Thyroid gland (tissue), 4 donors: ENCODE measurements at regions not wholly inside any gene's neighbourhood (a gene's known extent, or its start where the extent isn't known, plus 50 kb on each side); places are given as distances from the start of the nearest gene placed in this dataset.

Experiments used
- DNase-seq, 2 donors: peaks; one replicate each; pipeline ENCODE4 v3.0.0-alpha.2; 2019
- H3K27ac ChIP-seq, 3 donors: fragments of 200-600 bp; sonication (generic); 1 replicate in 2 of 3; 2 replicates in 1 of 3; pipeline ENCODE4 v1.5.1; 2016 to 2019; ENCODE audit warnings: mild to moderate bottlenecking in 1 of 3, moderate library complexity in 1 of 3
- H3K27me3 ChIP-seq: fragments of 200-600 bp; sonication (generic); one replicate; pipeline ENCODE4 v1.5.1; 2019
- H3K36me3 ChIP-seq, 2 donors: fragments of 200-600 bp; sonication (generic); one replicate each; pipeline ENCODE4 v1.5.1; 2016 to 2019
- H3K4me1 ChIP-seq, 2 donors: fragments of 200-600 bp; sonication (generic); one replicate each; pipeline ENCODE4 v1.5.1; 2017 to 2019
- H3K4me3 ChIP-seq, 3 donors: fragments of 200-600 bp; sonication (generic); replicated peaks in 1 of 3; 1 replicate in 2 of 3; 2 replicates in 1 of 3; pipeline ENCODE4 v1.5.1; 2016; ENCODE audit warnings: mild to moderate bottlenecking in 1 of 3
- H3K9me3 ChIP-seq: fragments of 200-600 bp; sonication (generic); one replicate; pipeline ENCODE4 v1.5.1; 2017
- CTCF ChIP-seq, 6 experiments: fragments of 200-600 bp in 3 of 6; fragments of 450-650 bp in 3 of 6; sonication (generic) in 3 of 6; IDR thresholded peaks; one replicate each; pipeline ENCODE4 v1.5.1; 2016 to 2019; ENCODE audit warnings: antibody characterized with exemption in 6 of 6, mild to moderate bottlenecking in 2 of 6, inconsistent platforms in 1 of 6, moderate library complexity in 1 of 6
- POLR2A ChIP-seq, 2 donors: fragments of 450-650 bp; IDR thresholded peaks; one replicate each; pipeline ENCODE4 v1.6.1; 2017; ENCODE audit warnings: antibody characterized with exemption in 2 of 2, mild to moderate bottlenecking in 2 of 2, moderate library complexity in 1 of 2
- WGBS, 2 donors: methylation state at CpG; one replicate each; pipeline ENCODE4 v1.1.5; 2017; 5-methylcytosine and 5-hydroxymethylcytosine counted together
- intact Hi-C: fragments of 100-400 bp; cut with DNase I; formaldehyde crosslinking; loops from one replicate; pipeline ENCODE4 v1.15.1; 2023

- no peaks in the 10 kb centered on the region for H3K9me3 ChIP-seq
- WGBS, 2 donors = 89 to 91% methylated on average over 1 of the region's 1 CpG
- intact Hi-C loops = no loop called here
These were observed 146.1 kb upstream of the SLC28A3 start for GRCh38 chr9:84486663-84487062.

GRCh38 chr9:84490206-84490841, 149.8 kb upstream of the SLC28A3 start:
- H3K27me3 ChIP-seq = no peaks in the 10 kb centered on the region
- H3K4me3 ChIP-seq = no peak overlapping the region
- H3K27ac ChIP-seq = peak overlapping the region in 2 of 3 donors; percentile 20 to 32
- peaks cover 9 to 36% of the 10 kb centered on the region in 2 donors for H3K4me1 ChIP-seq
- no peaks in the 10 kb centered on the region for H3K36me3 ChIP-seq
- no peak for DNase-seq
- 73 to 78% methylated on average over 3 of the region's 3 CpGs for WGBS, 2 donors
- no peak for TF ChIP-seq CTCF (IDR thresholded peaks at IDR 0.05)
- no peak for TF ChIP-seq POLR2A (IDR thresholded peaks at IDR 0.05)
- no peaks in the 10 kb centered on the region for H3K9me3 ChIP-seq
- intact Hi-C loops = no loop called here

More at GRCh38 chr9:84486663-84487062, 146.1 kb upstream of the SLC28A3 start:
- no peak for DNase-seq
- no peak overlapping the region for H3K4me3 ChIP-seq
- no peak overlapping the region for H3K27ac ChIP-seq
- peaks cover 21 to 52% of the 10 kb centered on the region in 2 donors for H3K4me1 ChIP-seq
- H3K27me3 ChIP-seq = no peaks in the 10 kb centered on the region
- no peaks in the 10 kb centered on the region for H3K36me3 ChIP-seq
- TF ChIP-seq CTCF (IDR thresholded peaks at IDR 0.05) (no peak), POLR2A (IDR thresholded peaks at IDR 0.05) (no peak)

GRCh38 chr9:84490842-84491325, 150.3 kb upstream of the SLC28A3 start:
- intact Hi-C loops = no loop called here
- H3K4me3 ChIP-seq = no peak overlapping the region
- no peak for TF ChIP-seq POLR2A (IDR thresholded peaks at IDR 0.05)
- TF ChIP-seq CTCF (IDR thresholded peaks at IDR 0.05) = no peak
- no peaks in the 10 kb centered on the region for H3K27me3 ChIP-seq
- DNase-seq = no peak
- H3K9me3 ChIP-seq = no peaks in the 10 kb centered on the region
- H3K27ac ChIP-seq = peak overlapping the region in 2 of 3 donors; percentile 20 to 32
- WGBS, 2 donors = 95 to 97% methylated on average over 1 of the region's 1 CpG
- H3K36me3 ChIP-seq = no peaks in the 10 kb centered on the region
- peaks cover 5 to 31% of the 10 kb centered on the region in 2 donors for H3K4me1 ChIP-seq

GRCh38 chr9:84492366-84493159, 152.0 kb upstream of the SLC28A3 start:
- H3K36me3 ChIP-seq = no peaks in the 10 kb centered on the region
- no peaks in the 10 kb centered on the region for H3K9me3 ChIP-seq
- H3K4me3 ChIP-seq = no peak overlapping the region
- H3K27ac ChIP-seq = peak overlapping the region in 1 of 3 donors; percentile 9
- no peak for TF ChIP-seq POLR2A (IDR thresholded peaks at IDR 0.05)
- no peak for TF ChIP-seq CTCF (IDR thresholded peaks at IDR 0.05)
- DNase-seq = no peak
- no peaks in the 10 kb centered on the region for H3K27me3 ChIP-seq
- WGBS, 2 donors = 53 to 67% methylated on average over 3 of the region's 3 CpGs
- intact Hi-C loops = no loop called here
- peaks cover 5 to 26% of the 10 kb centered on the region in 2 donors for H3K4me1 ChIP-seq
